ENCODE measurements at regions not wholly inside any gene's neighbourhood (a gene's known extent, or its start where the extent isn't known, plus 50 kb on each side); places are given as distances from the start of the nearest gene placed in this dataset.

- Histone ChIP-seq H2AFZ (ENCODE audit: low read depth, low read length) (no peak overlapping the region), H4K20me1 (replicated peaks; ENCODE audit: control insufficient read depth, extremely low read depth, insufficient read depth, low read length) (no peaks in the 10 kb centered on the region), H3K4me3 (replicated peaks in 1 of 3; ENCODE audit: insufficient read depth in 1 of 3, low read depth in 1 of 3, low read length in 3 of 3) (no peak overlapping the region), H3K9me3 (replicated peaks; ENCODE audit: control insufficient read depth, insufficient read depth, low read length) (peaks cover 1% of the 10 kb centered on the region), H3K9ac (replicated peaks; ENCODE audit: extremely low read depth, insufficient read depth, low read length) (no peak overlapping the region), H3K4me2 (ENCODE audit: insufficient read depth, low read length) (no peak overlapping the region), H3K36me3 (ENCODE audit: control insufficient read depth in 2 of 2, extremely low read depth in 1 of 2, insufficient read depth in 2 of 2, low read length in 2 of 2) (no peaks in the 10 kb centered on the region), H3K4me1 (ENCODE audit: control insufficient read depth, extremely low read depth, insufficient read depth, low read length) (no peaks in the 10 kb centered on the region), H3K9me1 (replicated peaks; ENCODE audit: control insufficient read depth, extremely low read depth, insufficient read depth, low read length) (no peaks in the 10 kb centered on the region), H3K27ac (ENCODE audit: insufficient read depth, low read depth, low read length) (no peak overlapping the region), H3K27me3 (ENCODE audit: control insufficient read depth in 2 of 2, insufficient read depth in 2 of 2, low read length in 2 of 2) (no peaks in the 10 kb centered on the region), H3K79me2 (ENCODE audit: control insufficient read depth, insufficient read depth, low read length) (no peaks in the 10 kb centered on the region)
- FAIRE-seq: no peak
- no peak for TF ChIP-seq POLR2AphosphoS5 (IDR thresholded peaks at IDR 0.05; ENCODE audit: insufficient read depth, low read depth, low read length)
- no peak for TF ChIP-seq JUN (IDR thresholded peaks at IDR 0.05; ENCODE audit: borderline replicate concordance, insufficient read depth, insufficient read length, low read depth)
- no peak for TF ChIP-seq FOS (IDR thresholded peaks at IDR 0.05; ENCODE audit: borderline replicate concordance, insufficient read depth, low read length)
- TF ChIP-seq GATA2 (IDR thresholded peaks at IDR 0.05; ENCODE audit: insufficient read depth, insufficient read length, low read depth, low read length): no peak
- TF ChIP-seq MYC (IDR thresholded peaks at IDR 0.05; ENCODE audit: low read depth, low read length): no peak
- no peak for TF ChIP-seq MAX (IDR thresholded peaks at IDR 0.05; ENCODE audit: insufficient read depth, insufficient read length)
- TF ChIP-seq EZH2 (IDR thresholded peaks at IDR 0.05; ENCODE audit: borderline replicate concordance, low read depth, low read length, severe bottlenecking): no peak
- TF ChIP-seq POLR2A (IDR thresholded peaks at IDR 0.05; ENCODE audit: low read depth, low read length): no peak
- no peak for TF ChIP-seq CTCF (IDR thresholded peaks at IDR 0.05; ENCODE audit: extremely low read depth in 1 of 2, insufficient read depth in 1 of 2, low read depth in 1 of 2, low read length in 2 of 2)
- no TSS peak for BruUV-seq (replicated peaks)
- no peak for DNase-seq (ENCODE audit: low read depth, low spot score)
- intact Hi-C loops (cut with micrococcal nuclease) (no loop called here), dilution Hi-C loops (cut with MboI; ENCODE audit: extremely low pct_ligation_motif_present, low sequenced_read_pairs) (no loop called here)
- ChIA-PET POLR2A (no interaction called here), CTCF (no interaction called here)
These were observed 658.3 kb upstream of the WWC1 start for GRCh38 chr5:167633114-167633513.

Measured in endothelial cell of umbilical vein (primary cell).